ENCODE measurements at regions not wholly inside any gene's neighbourhood (a gene's known extent, or its start where the extent isn't known, plus 50 kb on each side); places are given as distances from the start of the nearest gene placed in this dataset.

- Histone ChIP-seq H3K79me2 (ENCODE audit: insufficient read depth, low read length) (no peaks in the 10 kb centered on the region), H2AFZ (ENCODE audit: low read depth, low read length, poor library complexity, severe bottlenecking) (no peak overlapping the region), H3K36me3 (ENCODE audit: control insufficient read depth in 1 of 2, insufficient read depth in 2 of 2, low read length in 2 of 2) (no peaks in the 10 kb centered on the region), H4K20me1 (ENCODE audit: insufficient read depth) (no peaks in the 10 kb centered on the region), H3K27me3 (ENCODE audit: insufficient read depth, low read length) (no peaks in the 10 kb centered on the region), H3K9me3 (ENCODE audit: control insufficient read depth in 1 of 2, insufficient read depth in 1 of 2, low read depth in 1 of 2, low read length in 2 of 2) (no peaks in the 10 kb centered on the region), H3K9me2 (ENCODE audit: insufficient read depth) (no peaks in the 10 kb centered on the region), H3K4me2 (ENCODE audit: low read length) (no peak overlapping the region), H3K4me3 (replicated peaks in 1 of 2; ENCODE audit: low read depth in 1 of 2, low read length in 2 of 2) (no peak overlapping the region), H3K4me1 (ENCODE audit: control insufficient read depth in 1 of 2, insufficient read depth in 2 of 2, low read length in 2 of 2) (no peaks in the 10 kb centered on the region), H3K9ac (ENCODE audit: low read length) (no peak overlapping the region), H3K27ac (ENCODE audit: low read depth, low read length) (no peak overlapping the region)
- intact Hi-C loops (cut with micrococcal nuclease), result no loop called here
- RAD21 ChIA-PET (ENCODE audit: low non-redundant PET in 1 of 2, low total read pairs in 2 of 2, uncharacterized antibody in 2 of 2, unreplicated experiment in 2 of 2), result no interaction called here
- ATAC-seq, result no peak
- CTCF ChIA-PET, result interaction anchor here (2.1 to 3.0 kb wide), 2 partner anchors 9 to 386 kb away, joined by 6 to 9 read pairs; no protein-coding TSS in a partner anchor
- POLR2A ChIA-PET, result no interaction called here
- DNase-seq (ENCODE audit: low read depth, low spot score), result no peak
- no TSS peak for BruUV-seq (replicated peaks)
- TF ChIP-seq CTCF (IDR thresholded peaks at IDR 0.05 in 2 of 3, conservative IDR thresholded peaks at IDR 0.05 in 1 of 3; ENCODE audit: borderline replicate concordance in 1 of 3, insufficient read depth in 1 of 3, low read depth in 2 of 3, low read length in 2 of 3), result no peak
- no peak for TF ChIP-seq CBX3 (IDR thresholded peaks at IDR 0.05; ENCODE audit: low read depth)
- no peak for TF ChIP-seq EGR1 (IDR thresholded peaks at IDR 0.05; ENCODE audit: low read depth)
- TF ChIP-seq TCF7L2 (IDR thresholded peaks at IDR 0.05; ENCODE audit: borderline replicate concordance, extremely low read depth, insufficient read depth, insufficient read length), result no peak
- no peak for TF ChIP-seq POLR2A (IDR thresholded peaks at IDR 0.05; ENCODE audit: borderline replicate concordance, extremely low read depth, insufficient read depth, insufficient read length)
- TF ChIP-seq SP1 (IDR thresholded peaks at IDR 0.05; ENCODE audit: low read depth), result no peak
- no peak for TF ChIP-seq ZBTB33 (IDR thresholded peaks at IDR 0.05; ENCODE audit: extremely low read depth, insufficient replicate concordance, low read length)
- TF ChIP-seq FOSL1 (IDR thresholded peaks at IDR 0.05; ENCODE audit: low read depth), result no peak
- no peak for TF ChIP-seq ZFX (IDR thresholded peaks at IDR 0.05)
- TF ChIP-seq MAX (IDR thresholded peaks at IDR 0.05), result no peak
- no peak for TF ChIP-seq EZH2 (IDR thresholded peaks at IDR 0.05)
- TF ChIP-seq ATF3 (IDR thresholded peaks at IDR 0.05), result no peak
- no peak for TF ChIP-seq EZH2phosphoT487 (IDR thresholded peaks at IDR 0.05; ENCODE audit: borderline replicate concordance)
- no peak for TF ChIP-seq RAD21 (IDR thresholded peaks at IDR 0.05; ENCODE audit: low read depth)
- TF ChIP-seq POLR2AphosphoS5 (IDR thresholded peaks at IDR 0.05; ENCODE audit: low read depth, low read length), result no peak
Observed at GRCh38 chr13:26976313-26976712, 195.3 kb downstream of the USP12 start.
